Neural cell (in vitro differentiated cells): ENCODE measurements at regions not wholly inside any gene's neighbourhood (a gene's known extent, or its start where the extent isn't known, plus 50 kb on each side); places are given as distances from the start of the nearest gene placed in this dataset.

ENCODE experiments used
- H2AFZ ChIP-seq: fragments of 200-600, 300-800 bp; sonication (generic), shearing (Covaris generic); 2 replicates; pipeline ENCODE4 v1.6.0; 2014; ENCODE audit warnings: low read depth, mild to moderate bottlenecking, antibody characterized with exemption, low read length, moderate library complexity
- H3F3A ChIP-seq: fragments of 200-600 bp; shearing (Covaris generic); 2 replicates; pipeline ENCODE4 v1.6.1; 2016; ENCODE audit warnings: mild to moderate bottlenecking, moderate library complexity, mixed read lengths, antibody characterized with exemption, low read length; ENCODE audit not compliant: insufficient read depth, poor library complexity, severe bottlenecking
- H3K27ac ChIP-seq: fragments of 200-600, 300-800 bp; sonication (generic), shearing (Covaris generic); 2 replicates; pipeline ENCODE4 v1.5.1; 2014; ENCODE audit warnings: mild to moderate bottlenecking, low read length, moderate library complexity
- H3K27me3 ChIP-seq: fragments of 300-800, 200-600 bp; sonication (generic), shearing (Covaris generic); 2 replicates; pipeline ENCODE4 v1.6.0; 2014; ENCODE audit warnings: mild to moderate bottlenecking, low read depth, low read length, moderate library complexity; ENCODE audit not compliant: insufficient read depth
- H3K36me3 ChIP-seq: fragments of 300-800, 200-600 bp; sonication (generic), shearing (Covaris generic); 2 replicates; pipeline ENCODE4 v1.5.1; 2014; ENCODE audit warnings: mild to moderate bottlenecking, antibody characterized with exemption, low read length, moderate library complexity; ENCODE audit not compliant: insufficient read depth
- H3K4me2 ChIP-seq: fragments of 300-800, 200-600 bp; sonication (generic), shearing (Covaris generic); 2 replicates; pipeline ENCODE4 v1.6.0; 2014; ENCODE audit warnings: mild to moderate bottlenecking, low read length
- H3K4me3 ChIP-seq: fragments of 300-800, 200-600 bp; sonication (generic), shearing (Covaris generic); 2 replicates; pipeline ENCODE4 v1.5.1; 2014; ENCODE audit warnings: mild to moderate bottlenecking, low read length, moderate library complexity
- H3K79me2 ChIP-seq: fragments of 200-600 bp; shearing (Covaris generic); replicated peaks from 2 replicates; pipeline ENCODE4 v1.6.0; 2014; ENCODE audit warnings: mild to moderate bottlenecking, low read length, moderate library complexity; ENCODE audit not compliant: insufficient read depth
- H3K9ac ChIP-seq: fragments of 300-800, 200-600 bp; sonication (generic), shearing (Covaris generic); 2 replicates; pipeline ENCODE4 v1.6.1; 2016; ENCODE audit warnings: mild to moderate bottlenecking, low read length, mixed read lengths
- H3K9me2 ChIP-seq: fragments of 200-600 bp; shearing (Covaris generic); 2 replicates; pipeline ENCODE4 v1.6.1; 2016; ENCODE audit warnings: mild to moderate bottlenecking, low read length, mixed read lengths; ENCODE audit not compliant: insufficient read depth
- H3K9me3 ChIP-seq: fragments of 200-600, 300-800 bp; sonication (generic), shearing (Covaris generic); 2 replicates; pipeline ENCODE4 v1.6.1; 2016; ENCODE audit warnings: mild to moderate bottlenecking, mixed run types, low read length, moderate library complexity, mixed read lengths
- H4K20me1 ChIP-seq: fragments of 200-600 bp; shearing (Covaris generic); 2 replicates; pipeline ENCODE4 v1.6.1; 2016; ENCODE audit warnings: mild to moderate bottlenecking, mixed run types; ENCODE audit not compliant: insufficient read depth
- CTCF ChIP-seq: fragments of 450-650 bp; IDR thresholded peaks from 2 replicates; pipeline ENCODE4 v1.5.1; 2014; ENCODE audit warnings: antibody characterized with exemption, mild to moderate bottlenecking, moderate library complexity; ENCODE audit not compliant: poor library complexity, severe bottlenecking
- EP300 ChIP-seq: fragments of 450-650 bp; conservative IDR thresholded peaks from 2 replicates; pipeline ENCODE4 v1.6.1; 2014; ENCODE audit warnings: antibody characterized with exemption, mild to moderate bottlenecking, moderate library complexity; ENCODE audit not compliant: poor library complexity, severe bottlenecking
- EZH2 ChIP-seq: fragments of 200-600, 300-800 bp; shearing (Covaris generic), sonication (generic); IDR thresholded peaks from 2 replicates; pipeline ENCODE4 v1.6.1; 2014; ENCODE audit warnings: antibody characterized with exemption, low read length, borderline replicate concordance, mild to moderate bottlenecking; ENCODE audit not compliant: insufficient read depth, poor library complexity, severe bottlenecking
- MXI1 ChIP-seq: fragments of 450-650 bp; conservative IDR thresholded peaks from 2 replicates; pipeline ENCODE4 v1.6.1; 2014; ENCODE audit warnings: antibody characterized with exemption, mild to moderate bottlenecking; ENCODE audit not compliant: poor library complexity, severe bottlenecking
- POLR2AphosphoS5 ChIP-seq: IDR thresholded peaks from 2 replicates; pipeline ENCODE4 v1.6.1; 2012
- RAD21 ChIP-seq: fragments of 450-650 bp; conservative IDR thresholded peaks from 2 replicates; pipeline ENCODE4 v1.6.1; 2014; ENCODE audit warnings: antibody characterized with exemption, mild to moderate bottlenecking, moderate library complexity
- REST ChIP-seq: IDR thresholded peaks from 2 replicates; pipeline ENCODE4 v1.6.1; 2012; ENCODE audit warnings: borderline replicate concordance
- SMC3 ChIP-seq: fragments of 450-650 bp; conservative IDR thresholded peaks from 2 replicates; pipeline ENCODE4 v1.6.1; 2014; ENCODE audit warnings: antibody characterized with exemption, mild to moderate bottlenecking, moderate library complexity; ENCODE audit not compliant: poor library complexity
- small RNA-seq, 3 experiments: library from RNA; depleted of rRNA; stranded (forward); fragments of <200 nt; gene quantifications; one replicate each; pipeline ENCODE3, GENCODE V24; 2012

GRCh38 chr4:36012503-36012902, 231.8 kb downstream of the ARAP2 start:
- H3K27ac ChIP-seq: no peak overlapping the region
- no peaks in the 10 kb centered on the region for H3K79me2 ChIP-seq
- no peaks in the 10 kb centered on the region for H3K9me2 ChIP-seq
- H4K20me1 ChIP-seq: no peaks in the 10 kb centered on the region
- no peak overlapping the region for H3K9ac ChIP-seq
- no peak overlapping the region for H2AFZ ChIP-seq
- no peaks in the 10 kb centered on the region for H3K9me3 ChIP-seq
- no peak overlapping the region for H3K4me2 ChIP-seq
- no peak overlapping the region for H3K4me3 ChIP-seq
- no peaks in the 10 kb centered on the region for H3K27me3 ChIP-seq
- no peaks in the 10 kb centered on the region for H3F3A ChIP-seq
- no peaks in the 10 kb centered on the region for H3K36me3 ChIP-seq
- TF ChIP-seq MXI1: no peak
- no peak for TF ChIP-seq EP300
- no peak for TF ChIP-seq EZH2
- TF ChIP-seq SMC3: no peak

GRCh38 chr4:36013206-36013605, 231.1 kb downstream of the ARAP2 start:
- no peak overlapping the region for H3K4me2 ChIP-seq
- no peaks in the 10 kb centered on the region for H3K79me2 ChIP-seq
- no peaks in the 10 kb centered on the region for H3F3A ChIP-seq
- no peaks in the 10 kb centered on the region for H3K9me2 ChIP-seq
- H4K20me1 ChIP-seq: no peaks in the 10 kb centered on the region
- H3K27ac ChIP-seq: no peak overlapping the region
- no peaks in the 10 kb centered on the region for H3K27me3 ChIP-seq
- H3K9ac ChIP-seq: no peak overlapping the region
- H3K9me3 ChIP-seq: no peaks in the 10 kb centered on the region
- TF ChIP-seq REST (no peak), RAD21 (no peak), MXI1 (no peak), POLR2AphosphoS5 (no peak), CTCF (no peak)
- H3K4me3 ChIP-seq: no peak overlapping the region
- H2AFZ ChIP-seq: no peak overlapping the region
- H3K36me3 ChIP-seq: no peaks in the 10 kb centered on the region

Small RNA genes lying in the stretch of these regions (small RNA-seq; reads per million reads assigned to genes)
- 0 reads per million in 3 experiments for gene AC097535.2
- gene RF01210: 0 reads per million in 3 experiments
- 0 reads per million in 3 experiments for gene RNU6-573P
